NCI-H226 (cell line): ENCODE measurements at regions not wholly inside any gene's neighbourhood (a gene's known extent, or its start where the extent isn't known, plus 50 kb on each side); places are given as distances from the start of the nearest gene placed in this dataset.

Source experiments
- DNase-seq: peaks from one replicate; pipeline ENCODE4 v3.0.0-alpha.2; 2015

DNA sequence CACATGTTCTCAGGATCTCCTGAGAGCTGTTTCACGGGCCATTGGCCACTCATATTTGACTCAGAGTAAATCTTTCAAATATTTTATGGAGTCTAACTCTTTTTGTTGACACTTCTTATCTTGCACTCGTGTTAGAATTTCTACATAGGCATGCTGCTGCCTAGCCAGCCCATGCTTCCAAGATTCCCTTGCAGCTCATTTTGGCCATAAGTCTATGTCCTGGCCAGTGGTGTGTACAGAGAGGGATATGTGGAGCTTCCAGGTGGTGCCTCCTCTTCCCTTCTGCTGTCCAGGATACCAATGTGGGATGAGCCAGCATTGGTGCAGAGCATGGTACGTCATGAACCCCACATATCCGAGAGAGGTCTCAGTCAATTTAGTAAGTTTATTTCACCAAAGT lies 522.6 kb downstream of the QKI start:
- DNase-seq, result no peak

GRCh38 chr6:163935158-163935762 lies 520.7 kb downstream of the QKI start:
- DNase-seq, result no peak

GRCh38 chr6:163930012-163930411 lies 515.5 kb downstream of the QKI start:
- DNase-seq, result no peak

DNA sequence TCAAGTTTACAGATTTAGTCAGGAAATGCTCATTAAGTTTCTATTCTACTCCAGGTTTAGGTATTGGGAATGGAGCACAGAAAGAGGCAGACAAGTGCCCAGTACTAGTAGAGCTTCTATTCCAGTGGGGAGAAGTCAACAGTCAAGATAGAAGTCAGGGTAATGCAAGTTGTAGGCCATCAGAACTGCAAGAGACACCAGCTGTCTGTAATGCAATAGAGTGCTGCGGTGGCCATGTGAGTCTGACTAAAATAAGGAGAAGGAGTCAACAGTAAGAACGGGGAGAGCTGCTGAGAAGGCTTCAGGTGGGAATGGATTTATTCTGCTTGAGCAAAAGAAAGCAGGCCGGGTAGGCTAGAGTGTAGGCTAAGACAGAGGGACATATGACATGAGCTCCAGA lies 515.0 kb downstream of the QKI start:
- DNase-seq, result no peak

DNA sequence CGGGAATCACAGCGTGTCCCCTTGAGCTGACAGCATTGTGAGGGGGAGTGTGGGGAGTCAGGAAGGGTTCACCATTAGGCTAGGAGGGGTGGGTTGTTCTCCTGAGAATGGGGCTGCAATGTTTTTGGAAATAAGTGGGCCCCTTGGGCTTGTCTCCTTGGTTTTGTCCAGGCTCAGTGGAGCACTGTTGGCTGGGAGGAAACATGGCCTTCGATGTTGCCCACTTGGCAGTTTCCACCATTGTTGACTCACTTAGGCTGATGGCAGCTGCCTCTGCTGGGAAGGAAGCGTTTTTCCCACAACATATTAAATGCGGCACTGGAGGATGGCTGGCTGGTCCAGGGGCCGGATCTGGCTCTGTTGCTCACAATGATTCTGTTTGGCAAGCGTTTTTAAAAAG lies 512.1 kb downstream of the QKI start:
- no peak for DNase-seq

DNA sequence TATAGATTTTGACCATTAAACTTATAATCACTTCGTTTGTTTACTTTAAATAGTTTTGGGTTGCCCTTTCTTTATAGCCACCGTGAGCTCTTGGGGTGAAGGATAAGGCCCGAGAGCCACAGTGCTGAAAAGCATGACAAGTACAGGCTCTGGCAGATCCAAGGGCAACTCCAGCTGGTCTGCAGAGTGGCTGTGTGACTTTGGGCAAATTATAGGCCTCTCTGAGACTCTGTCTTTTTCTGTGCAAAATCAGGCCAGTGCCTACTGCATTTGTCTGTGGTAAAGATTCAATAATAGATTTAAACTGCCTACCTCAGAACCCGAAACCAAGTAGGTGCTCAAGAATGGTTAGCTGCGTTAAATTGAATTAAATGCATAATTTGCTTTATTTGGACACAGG lies 511.3 kb downstream of the QKI start:
- DNase-seq, result no peak

GRCh38 chr6:163923658-163924411 lies 509.3 kb downstream of the QKI start:
- no peak for DNase-seq

- no peak for DNase-seq
Measured at GRCh38 chr6:163922562-163922961, 508.0 kb downstream of the QKI start.

- DNase-seq, result no peak
Measured at GRCh38 chr6:163919652-163920051, 505.1 kb downstream of the QKI start.

- DNase-seq, result no peak
Measured at GRCh38 chr6:163916315-163917081, 502.0 kb downstream of the QKI start.

- DNase-seq, result no peak
Measured at GRCh38 chr6:163915131-163915530, 500.6 kb downstream of the QKI start.

DNA sequence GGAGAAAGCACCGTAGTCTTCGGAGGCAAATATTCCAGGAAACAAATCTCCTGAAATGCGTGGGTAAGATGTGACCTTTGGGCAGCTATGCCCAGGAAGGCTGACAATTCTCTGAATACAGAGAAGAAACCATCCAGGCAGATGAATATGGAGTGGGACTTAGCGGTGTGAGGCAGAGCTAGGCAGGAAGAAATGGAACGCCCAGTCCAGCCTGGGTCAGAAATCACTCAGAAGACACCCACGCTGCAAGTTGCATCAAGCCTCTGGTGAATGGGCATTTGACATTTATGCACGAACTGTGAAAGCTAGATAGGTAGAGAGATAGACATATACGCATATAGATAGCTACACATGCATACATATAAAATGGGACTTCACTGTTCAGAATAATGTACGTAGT lies 498.5 kb downstream of the QKI start:
- no peak for DNase-seq

DNA sequence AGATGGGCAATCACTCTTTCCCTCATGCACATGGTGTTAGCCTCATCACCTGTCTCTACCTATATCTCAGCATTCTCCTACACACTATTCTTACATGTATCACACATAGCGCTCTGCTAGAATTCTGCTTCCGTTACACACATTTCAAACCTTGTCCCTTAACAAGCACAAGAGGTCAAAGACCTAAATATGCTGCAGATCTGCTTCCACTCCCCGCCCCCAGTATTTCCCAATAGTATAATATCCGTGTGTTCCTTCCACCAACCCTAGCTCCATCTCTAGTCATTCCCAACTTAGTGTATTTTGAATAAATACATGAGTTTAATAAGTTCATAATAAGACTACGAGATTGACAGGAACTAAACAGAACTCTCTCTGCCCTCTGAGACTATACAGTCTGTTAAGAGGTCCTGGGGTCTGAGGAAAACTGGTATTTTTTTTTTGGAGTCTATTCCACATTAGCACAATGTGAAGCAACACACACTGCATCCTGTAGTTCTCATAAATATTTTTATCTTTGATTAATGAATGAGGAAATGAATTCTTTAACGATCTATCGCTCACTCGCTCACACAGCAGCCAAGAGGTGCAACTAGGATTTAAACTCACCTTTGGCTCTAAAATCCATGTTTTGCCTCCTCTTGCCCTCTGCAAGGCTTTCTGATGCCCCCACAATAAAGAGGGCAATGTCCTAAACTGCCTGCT lies 491.6 kb downstream of the QKI start:
- no peak for DNase-seq

GRCh38 chr6:163904186-163904585 lies 489.7 kb downstream of the QKI start:
- DNase-seq, result no peak

- no peak for DNase-seq
Measured at GRCh38 chr6:163903541-163903940, 489.0 kb downstream of the QKI start.

GRCh38 chr6:163902993-163903392 lies 488.5 kb downstream of the QKI start:
- no peak for DNase-seq

DNA sequence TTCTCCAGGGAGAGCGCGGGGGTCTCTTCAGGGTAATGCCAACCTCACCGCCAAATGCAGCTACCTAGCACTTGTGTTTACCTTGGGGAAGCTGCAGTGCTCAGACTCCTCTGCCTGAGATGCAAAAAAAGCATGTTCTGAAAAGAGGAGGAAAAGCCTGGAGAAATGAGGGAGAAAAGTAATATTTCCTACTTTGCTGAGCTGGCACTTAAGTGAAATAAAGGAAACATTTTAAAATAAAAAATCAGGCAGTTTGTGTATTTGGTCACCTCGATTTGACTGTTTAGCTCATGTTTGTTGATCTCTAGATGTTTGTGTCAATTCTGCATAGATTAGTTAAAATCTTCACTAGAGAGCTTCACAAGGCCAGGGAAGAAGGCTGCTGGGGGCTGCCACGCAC lies 487.2 kb downstream of the QKI start:
- DNase-seq, result no peak

DNA sequence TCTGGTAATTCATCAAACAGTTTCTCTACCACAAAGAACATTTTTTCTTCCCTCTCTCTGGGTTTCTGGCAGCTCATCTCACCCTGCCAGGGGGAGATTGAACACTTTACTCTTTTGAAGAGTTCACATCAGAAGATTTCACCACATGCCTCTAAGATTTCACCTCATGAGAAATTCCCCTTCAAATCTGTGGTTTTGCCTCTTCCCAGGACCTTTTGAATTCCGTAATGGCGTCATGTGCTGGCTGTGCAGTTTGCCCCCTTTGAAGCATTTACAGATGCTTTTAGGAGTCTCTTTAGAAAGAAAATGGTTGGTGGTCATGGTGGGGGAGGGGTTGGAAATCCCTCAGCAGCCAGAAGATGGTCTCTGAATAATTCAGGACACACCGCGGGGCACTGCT lies 486.1 kb downstream of the QKI start:
- no peak for DNase-seq

- DNase-seq, result no peak
Measured at GRCh38 chr6:163897669-163898068, 483.2 kb downstream of the QKI start.

DNA sequence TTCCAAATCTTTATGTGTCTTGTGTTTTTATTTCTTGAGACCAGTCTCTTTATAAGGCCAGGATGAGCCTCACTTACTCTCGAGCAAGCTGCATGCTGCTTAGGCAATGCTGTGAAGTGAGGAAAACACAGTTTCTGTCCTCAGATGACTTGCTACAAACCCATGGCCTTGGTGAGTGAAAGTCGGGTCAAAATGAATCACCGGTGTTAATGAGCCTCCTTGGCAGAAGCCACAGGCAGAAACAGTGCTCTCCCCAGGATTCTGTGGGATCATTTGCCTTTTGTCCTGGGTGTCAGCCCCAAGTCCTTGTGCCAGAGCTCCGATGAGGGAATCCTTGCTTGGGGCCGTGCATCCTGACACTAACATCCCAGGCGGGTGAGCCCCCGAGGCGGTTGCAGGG lies 482.5 kb downstream of the QKI start:
- DNase-seq, result no peak

DNA sequence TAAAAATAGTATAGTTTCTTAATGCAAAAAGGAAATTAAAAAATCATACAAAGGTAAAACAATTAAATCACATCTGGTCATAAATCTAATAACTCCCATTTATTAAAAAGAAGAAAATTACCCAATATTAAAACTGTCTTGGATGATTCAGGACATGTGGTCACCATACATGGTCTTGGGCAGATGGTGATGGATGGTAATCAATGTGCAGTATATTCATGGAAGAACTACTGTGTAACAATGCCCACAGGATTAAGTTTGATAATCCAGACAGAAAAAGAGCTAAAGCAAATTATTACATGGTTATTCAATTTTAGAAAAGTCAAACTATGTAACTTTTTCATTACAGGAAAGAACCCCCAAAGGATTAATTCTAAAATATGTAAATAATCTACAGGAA lies 480.6 kb downstream of the QKI start:
- DNase-seq, result no peak

- no peak for DNase-seq
Measured at GRCh38 chr6:163893609-163894189, 479.2 kb downstream of the QKI start.
